ENCODE measurements at regions not wholly inside any gene's neighbourhood (a gene's known extent, or its start where the extent isn't known, plus 50 kb on each side); places are given as distances from the start of the nearest gene placed in this dataset.
A peak's percentile ranks its signal among the peaks of the same experiment; 100 is the strongest.

- DNase-seq (ENCODE audit: low spot score), result no peak
- no peak for TF ChIP-seq CTCF (IDR thresholded peaks at IDR 0.05; ENCODE audit: poor library complexity, severe bottlenecking)
- Histone ChIP-seq H3K27ac (ENCODE audit: poor library complexity, severe bottlenecking) (no peak overlapping the region), H3K27me3 (ENCODE audit: insufficient read depth, poor library complexity, severe bottlenecking) (peaks cover 26% of the 10 kb centered on the region), H3K4me1 (ENCODE audit: insufficient read depth, poor library complexity, severe bottlenecking) (no peaks in the 10 kb centered on the region), H3K9me3 (ENCODE audit: severe bottlenecking) (no peaks in the 10 kb centered on the region), H3K36me3 (ENCODE audit: low read depth) (no peaks in the 10 kb centered on the region), H3K4me3 (ENCODE audit: severe bottlenecking) (no peak overlapping the region)
- ATAC-seq (ENCODE audit: low read depth), result no peak
These were observed 1915.1 kb downstream of the MAT2B start for GRCh38 chr5:165420493-165420892.

- no peak overlapping the region for H3K27ac ChIP-seq (ENCODE audit: poor library complexity, severe bottlenecking)
- no peak for ATAC-seq (ENCODE audit: low read depth)
- no peak overlapping the region for H3K4me3 ChIP-seq (ENCODE audit: severe bottlenecking)
- no peak for DNase-seq (ENCODE audit: low spot score)
- TF ChIP-seq CTCF (IDR thresholded peaks at IDR 0.05; ENCODE audit: poor library complexity, severe bottlenecking), result no peak
- H3K9me3 ChIP-seq (ENCODE audit: severe bottlenecking), result no peaks in the 10 kb centered on the region
- H3K27me3 ChIP-seq (ENCODE audit: insufficient read depth, poor library complexity, severe bottlenecking), result peaks cover 26% of the 10 kb centered on the region
- H3K36me3 ChIP-seq (ENCODE audit: low read depth), result no peaks in the 10 kb centered on the region
- no peaks in the 10 kb centered on the region for H3K4me1 ChIP-seq (ENCODE audit: insufficient read depth, poor library complexity, severe bottlenecking)
These were observed 1918.4 kb downstream of the MAT2B start for GRCh38 chr5:165423697-165424299.

GRCh38 chr5:165425594-165425993, 1920.2 kb downstream of the MAT2B start:
- ATAC-seq (ENCODE audit: low read depth) (no peak), DNase-seq (ENCODE audit: low spot score) (no peak)
- Histone ChIP-seq H3K36me3 (ENCODE audit: low read depth) (no peaks in the 10 kb centered on the region), H3K4me1 (ENCODE audit: insufficient read depth, poor library complexity, severe bottlenecking) (no peaks in the 10 kb centered on the region), H3K27ac (ENCODE audit: poor library complexity, severe bottlenecking) (no peak overlapping the region), H3K9me3 (ENCODE audit: severe bottlenecking) (no peaks in the 10 kb centered on the region), H3K27me3 (ENCODE audit: insufficient read depth, poor library complexity, severe bottlenecking) (peaks cover 16% of the 10 kb centered on the region), H3K4me3 (ENCODE audit: severe bottlenecking) (no peak overlapping the region)
- TF ChIP-seq CTCF (IDR thresholded peaks at IDR 0.05; ENCODE audit: poor library complexity, severe bottlenecking), result no peak

GRCh38 chr5:165448753-165449152, 1943.3 kb downstream of the MAT2B start:
- Histone ChIP-seq H3K27ac (ENCODE audit: poor library complexity, severe bottlenecking) (no peak overlapping the region), H3K4me1 (ENCODE audit: insufficient read depth, poor library complexity, severe bottlenecking) (no peaks in the 10 kb centered on the region), H3K9me3 (ENCODE audit: severe bottlenecking) (no peaks in the 10 kb centered on the region), H3K36me3 (ENCODE audit: low read depth) (no peaks in the 10 kb centered on the region), H3K27me3 (ENCODE audit: insufficient read depth, poor library complexity, severe bottlenecking) (no peaks in the 10 kb centered on the region), H3K4me3 (ENCODE audit: severe bottlenecking) (no peak overlapping the region)
- ATAC-seq (ENCODE audit: low read depth) (no peak), DNase-seq (ENCODE audit: low spot score) (no peak)
- no peak for TF ChIP-seq CTCF (IDR thresholded peaks at IDR 0.05; ENCODE audit: poor library complexity, severe bottlenecking)

GRCh38 chr5:165457859-165458481, 1952.6 kb downstream of the MAT2B start:
- Histone ChIP-seq H3K9me3 (ENCODE audit: severe bottlenecking) (no peaks in the 10 kb centered on the region), H3K27ac (ENCODE audit: poor library complexity, severe bottlenecking) (no peak overlapping the region), H3K4me1 (ENCODE audit: insufficient read depth, poor library complexity, severe bottlenecking) (no peaks in the 10 kb centered on the region), H3K36me3 (ENCODE audit: low read depth) (no peaks in the 10 kb centered on the region), H3K27me3 (ENCODE audit: insufficient read depth, poor library complexity, severe bottlenecking) (peaks cover 2% of the 10 kb centered on the region), H3K4me3 (ENCODE audit: severe bottlenecking) (no peak overlapping the region)
- ATAC-seq (ENCODE audit: low read depth), result peak; percentile 61; the same call in 2 of the 3 replicates
- TF ChIP-seq CTCF (IDR thresholded peaks at IDR 0.05; ENCODE audit: poor library complexity, severe bottlenecking), result peak; percentile 90
- no peak for DNase-seq (ENCODE audit: low spot score)
